ENCODE measurements at regions not wholly inside any gene's neighbourhood (a gene's known extent, or its start where the extent isn't known, plus 50 kb on each side); places are given as distances from the start of the nearest gene placed in this dataset.
A peak's percentile ranks its signal among the peaks of the same experiment; 100 is the strongest.
"Not testable (repeated sequence)": the region's sequence is repeated elsewhere in the genome, so short reads cannot be mapped to it uniquely, and the experiment has no call there.

DNA sequence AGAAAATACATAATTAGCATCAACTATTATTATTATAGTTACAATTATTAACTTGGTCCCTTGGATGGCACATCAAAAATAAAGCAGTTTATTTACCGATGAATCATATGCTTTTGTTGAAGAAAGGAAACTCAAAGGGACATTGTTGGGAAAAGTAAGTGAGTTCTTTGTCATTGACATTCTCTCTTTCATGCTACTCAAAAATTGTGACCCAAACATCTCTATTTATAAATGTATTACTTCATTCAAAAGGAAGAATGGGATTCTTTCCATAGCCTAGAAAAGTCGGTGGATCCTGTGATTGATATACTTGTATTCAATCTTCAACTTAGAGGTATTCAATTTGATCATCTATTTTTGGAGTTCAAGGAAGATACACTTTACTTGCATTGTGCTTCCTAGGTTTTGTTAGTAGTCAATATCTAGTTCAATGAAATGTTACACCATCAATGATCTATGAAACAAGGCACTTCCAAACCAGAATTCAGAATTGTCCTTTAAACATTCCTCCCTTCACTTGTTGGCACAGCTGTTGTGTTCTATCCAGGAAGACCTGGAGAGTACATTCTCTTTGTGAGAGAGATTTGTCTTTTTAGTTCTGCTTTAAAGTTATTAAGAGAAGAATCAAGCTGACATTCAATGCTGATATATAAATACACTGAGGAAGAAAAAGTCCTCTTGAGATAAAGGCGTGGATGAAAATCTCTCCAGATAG is 235.2 kb downstream of the TMEM26 start:
- H3K27me3 ChIP-seq: no peaks in the 10 kb centered on the region
- 87 to 91% methylated on average over 3 of the region's 3 CpGs for WGBS, 2 donors
- no peaks in the 10 kb centered on the region for H3K36me3 ChIP-seq
- H3K4me3 ChIP-seq: no peak overlapping the region
- H3K9me3 ChIP-seq: no peaks in the 10 kb centered on the region
- H3K4me1 ChIP-seq: no peaks in the 10 kb centered on the region
- ATAC-seq (ENCODE audit: low FRiP score in 2 of 2) (no peak), DNase-seq (no peak)
- H3K27ac ChIP-seq: no peak overlapping the region
- no peak for TF ChIP-seq POLR2A (IDR thresholded peaks at IDR 0.05)
- TF ChIP-seq, protein P1, sequence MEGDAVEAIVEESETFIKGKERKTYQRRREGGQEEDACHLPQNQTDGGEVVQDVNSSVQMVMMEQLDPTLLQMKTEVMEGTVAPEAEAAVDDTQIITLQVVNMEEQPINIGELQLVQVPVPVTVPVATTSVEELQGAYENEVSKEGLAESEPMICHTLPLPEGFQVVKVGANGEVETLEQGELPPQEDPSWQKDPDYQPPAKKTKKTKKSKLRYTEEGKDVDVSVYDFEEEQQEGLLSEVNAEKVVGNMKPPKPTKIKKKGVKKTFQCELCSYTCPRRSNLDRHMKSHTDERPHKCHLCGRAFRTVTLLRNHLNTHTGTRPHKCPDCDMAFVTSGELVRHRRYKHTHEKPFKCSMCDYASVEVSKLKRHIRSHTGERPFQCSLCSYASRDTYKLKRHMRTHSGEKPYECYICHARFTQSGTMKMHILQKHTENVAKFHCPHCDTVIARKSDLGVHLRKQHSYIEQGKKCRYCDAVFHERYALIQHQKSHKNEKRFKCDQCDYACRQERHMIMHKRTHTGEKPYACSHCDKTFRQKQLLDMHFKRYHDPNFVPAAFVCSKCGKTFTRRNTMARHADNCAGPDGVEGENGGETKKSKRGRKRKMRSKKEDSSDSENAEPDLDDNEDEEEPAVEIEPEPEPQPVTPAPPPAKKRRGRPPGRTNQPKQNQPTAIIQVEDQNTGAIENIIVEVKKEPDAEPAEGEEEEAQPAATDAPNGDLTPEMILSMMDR (IDR thresholded peaks at IDR 0.05): no peak
- no peak for TF ChIP-seq EP300 (IDR thresholded peaks at IDR 0.05)
- no peak for TF ChIP-seq POLR2AphosphoS5 (IDR thresholded peaks at IDR 0.05)

DNA sequence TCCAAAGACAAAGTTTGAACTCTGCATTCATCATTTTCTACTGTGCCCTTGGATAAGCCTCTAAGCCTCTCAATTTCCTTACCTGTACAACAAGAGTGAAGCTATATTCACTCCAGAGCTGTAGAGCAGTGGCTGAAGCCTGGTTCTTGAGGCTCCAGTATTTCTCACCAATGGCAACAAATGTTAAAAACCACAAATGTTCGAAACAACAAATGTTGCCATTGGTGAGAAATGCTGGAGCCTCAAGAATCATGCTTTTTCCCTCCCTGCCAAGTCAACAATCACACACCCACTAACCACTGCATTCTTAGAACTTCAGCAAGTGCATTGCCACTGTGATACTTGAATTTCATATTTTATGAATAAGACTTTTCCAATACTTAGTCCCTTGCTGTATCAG is 237.9 kb downstream of the TMEM26 start:
- 78 to 91% methylated on average over 1 of the region's 1 CpG for WGBS, 2 donors
- Histone ChIP-seq H3K27me3 (no peaks in the 10 kb centered on the region), H3K4me3 (no peak overlapping the region), H3K36me3 (no peaks in the 10 kb centered on the region), H3K27ac (no peak overlapping the region), H3K9me3 (no peaks in the 10 kb centered on the region), H3K4me1 (no peaks in the 10 kb centered on the region)
- ATAC-seq (ENCODE audit: low FRiP score in 2 of 2): no peak
- DNase-seq: no peak
- TF ChIP-seq, protein P1 (IDR thresholded peaks at IDR 0.05): no peak
- no peak for TF ChIP-seq POLR2AphosphoS5 (IDR thresholded peaks at IDR 0.05)
- no peak for TF ChIP-seq POLR2A (IDR thresholded peaks at IDR 0.05)

DNA sequence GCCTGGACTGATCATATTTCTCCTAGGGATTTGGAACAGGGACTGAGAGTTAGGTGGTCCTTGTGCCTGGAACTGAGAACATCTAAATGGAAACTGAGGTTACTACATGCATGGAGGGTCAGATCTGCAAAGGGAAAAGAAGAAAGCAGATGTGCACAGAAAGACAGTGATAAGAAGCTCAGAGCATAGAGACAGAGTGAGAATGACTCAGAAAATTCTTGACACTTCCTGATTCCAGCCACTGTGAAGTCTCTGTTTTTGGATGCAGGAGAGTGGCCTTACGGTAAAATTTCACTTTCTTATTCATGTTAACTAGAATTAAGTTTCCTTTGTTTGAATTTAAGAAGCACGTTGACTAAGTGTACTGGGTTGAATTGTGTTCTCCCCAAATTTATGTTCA is 241.7 kb downstream of the TMEM26 start:
- 64 to 67% methylated on average over 2 of the region's 2 CpGs for WGBS, 2 donors
- ATAC-seq (ENCODE audit: low FRiP score in 2 of 2) (no peak), DNase-seq (no peak)
- no peak for TF ChIP-seq POLR2A (IDR thresholded peaks at IDR 0.05)
- no peak for TF ChIP-seq POLR2AphosphoS5 (IDR thresholded peaks at IDR 0.05)
- TF ChIP-seq, protein P1 (IDR thresholded peaks at IDR 0.05): no peak
- no peak for TF ChIP-seq EP300 (IDR thresholded peaks at IDR 0.05)
- no peaks in the 10 kb centered on the region for H3K4me1 ChIP-seq
- no peak overlapping the region for H3K27ac ChIP-seq
- no peaks in the 10 kb centered on the region for H3K27me3 ChIP-seq
- no peaks in the 10 kb centered on the region for H3K36me3 ChIP-seq
- H3K4me3 ChIP-seq: no peak overlapping the region
- no peaks in the 10 kb centered on the region for H3K9me3 ChIP-seq

DNA sequence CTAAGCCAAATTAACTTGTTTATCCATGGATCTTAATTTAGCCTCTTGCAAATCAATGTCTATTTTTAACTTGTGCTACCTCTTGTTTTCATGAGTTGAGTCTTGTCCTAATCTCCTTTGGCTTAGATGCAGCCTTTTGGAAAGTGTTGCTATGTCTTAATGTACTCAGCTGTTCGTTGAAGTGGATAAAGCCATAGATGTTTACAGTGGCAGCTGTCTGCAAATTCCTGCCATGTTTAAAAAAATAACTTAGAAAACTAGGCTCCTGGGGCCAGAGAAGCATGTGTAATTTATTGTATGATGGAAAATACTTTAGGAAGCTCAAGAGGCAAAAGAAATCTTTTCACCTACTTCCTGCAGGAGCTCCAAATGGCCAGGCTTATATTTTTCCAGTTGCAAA is 253.1 kb upstream of the RHOBTB1 start:
- no peak for DNase-seq
- no peak for TF ChIP-seq POLR2A (IDR thresholded peaks at IDR 0.05)
- TF ChIP-seq, protein P1 (IDR thresholded peaks at IDR 0.05): no peak
- no peak for TF ChIP-seq EP300 (IDR thresholded peaks at IDR 0.05)
- TF ChIP-seq POLR2AphosphoS5 (IDR thresholded peaks at IDR 0.05): no peak
- no peaks in the 10 kb centered on the region for H3K4me1 ChIP-seq
- no peak overlapping the region for H3K4me3 ChIP-seq
- no peak overlapping the region for H3K27ac ChIP-seq
- H3K27me3 ChIP-seq: no peaks in the 10 kb centered on the region
- no peaks in the 10 kb centered on the region for H3K36me3 ChIP-seq
- WGBS, 2 donors: 20 to 28% methylated on average over 1 of the region's 1 CpG
- peaks cover 0 to 8% (median 0%) of the 10 kb centered on the region in 4 donors for H3K9me3 ChIP-seq
- no peak for ATAC-seq (ENCODE audit: low FRiP score in 2 of 2)

DNA sequence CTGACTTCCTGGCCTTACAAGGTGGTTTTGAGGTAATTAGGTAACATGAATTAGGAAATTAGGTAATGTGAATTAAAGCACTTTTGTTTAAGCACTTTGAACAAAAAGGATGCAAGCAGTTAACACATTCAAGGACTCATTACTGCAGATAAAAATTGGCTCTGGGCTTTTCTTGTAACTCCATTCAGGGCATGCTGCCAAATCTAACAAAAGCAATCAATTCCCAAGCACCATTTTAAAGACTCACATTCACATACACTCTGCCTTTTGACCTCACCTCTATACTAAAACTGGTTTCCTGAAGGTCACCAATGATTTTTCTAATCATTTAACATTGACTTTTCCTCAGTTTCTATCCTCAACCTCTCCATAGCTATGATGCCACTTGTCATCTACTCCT is 251.2 kb upstream of the RHOBTB1 start:
- ATAC-seq (ENCODE audit: low FRiP score in 2 of 2): no peak

DNA sequence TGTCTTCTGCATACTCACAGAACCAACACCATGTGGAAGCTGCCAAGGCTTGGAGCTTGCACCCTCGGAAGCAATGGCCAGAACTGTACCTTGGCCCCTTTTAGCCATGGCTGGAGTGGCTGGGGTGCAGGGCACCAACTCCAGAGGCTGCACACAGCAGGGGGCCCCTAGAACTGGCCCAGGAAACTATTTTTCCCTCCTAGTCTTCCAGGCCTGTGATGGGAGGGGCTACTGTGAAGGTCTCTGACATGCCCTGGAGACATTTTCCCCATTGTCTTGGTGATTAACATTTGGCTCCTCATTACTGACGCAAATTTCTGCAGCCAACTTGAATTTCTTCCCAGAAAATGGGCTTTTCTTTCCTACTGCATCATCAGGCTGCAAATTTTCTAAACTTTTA is 248.6 kb upstream of the RHOBTB1 start:
- not testable (repeated sequence) for H3K9me3 ChIP-seq; H3K27ac ChIP-seq; H3K27me3 ChIP-seq; H3K4me1 ChIP-seq; ATAC-seq (ENCODE audit: low FRiP score in 2 of 2); H3K36me3 ChIP-seq; H3K4me3 ChIP-seq
- peak in 1 of 2 donors; percentile 1 for DNase-seq
- WGBS, 2 donors: 88 to 93% methylated on average over 2 of the region's 2 CpGs

More for the DNA sequence above, 251.2 kb upstream of the RHOBTB1 start:
- Histone ChIP-seq H3K27ac (no peak overlapping the region), H3K4me3 (no peak overlapping the region), H3K27me3 (no peaks in the 10 kb centered on the region), H3K9me3 (peaks cover 0 to 8% (median 0%) of the 10 kb centered on the region in 4 donors), H3K36me3 (no peaks in the 10 kb centered on the region), H3K4me1 (no peaks in the 10 kb centered on the region)
- TF ChIP-seq POLR2A (IDR thresholded peaks at IDR 0.05) (no peak), EP300 (IDR thresholded peaks at IDR 0.05) (no peak), POLR2AphosphoS5 (IDR thresholded peaks at IDR 0.05) (no peak)
- TF ChIP-seq, protein P1 (IDR thresholded peaks at IDR 0.05): no peak
- DNase-seq: no peak
